ENCODE measurements at regions not wholly inside any gene's neighbourhood (a gene's known extent, or its start where the extent isn't known, plus 50 kb on each side); places are given as distances from the start of the nearest gene placed in this dataset.

GRCh38 chr3:162073422-162073975 lies 576.9 kb downstream of the OTOL1 start:
- Mint-ChIP-seq H3K27ac (no peak overlapping the region), H3K9me3 (no peaks in the 10 kb centered on the region), H3K4me1 (ENCODE audit: unreplicated experiment) (no peaks in the 10 kb centered on the region), H3K4me3 (no peak overlapping the region), H3K36me3 (no peaks in the 10 kb centered on the region), H3K27me3 (peaks cover 3% of the 10 kb centered on the region)
- no peak for TF ChIP-seq CTCF (conservative IDR thresholded peaks at IDR 0.05)
- no peak for DNase-seq (ENCODE audit: extremely low spot score, unreplicated experiment)

- TF ChIP-seq CTCF (conservative IDR thresholded peaks at IDR 0.05): no peak
- H3K36me3 Mint-ChIP-seq: no peaks in the 10 kb centered on the region
- H3K4me3 Mint-ChIP-seq: no peak overlapping the region
- H3K27me3 Mint-ChIP-seq: peaks cover 3% of the 10 kb centered on the region
- H3K9me3 Mint-ChIP-seq: no peaks in the 10 kb centered on the region
- H3K4me1 Mint-ChIP-seq (ENCODE audit: unreplicated experiment): no peaks in the 10 kb centered on the region
- H3K27ac Mint-ChIP-seq: no peak overlapping the region
- no peak for DNase-seq (ENCODE audit: extremely low spot score, unreplicated experiment)
Measured at GRCh38 chr3:162077108-162077507, 580.5 kb downstream of the OTOL1 start.

- Mint-ChIP-seq H3K27me3 (no peaks in the 10 kb centered on the region), H3K9me3 (no peaks in the 10 kb centered on the region), H3K27ac (no peak overlapping the region), H3K36me3 (no peaks in the 10 kb centered on the region), H3K4me1 (ENCODE audit: unreplicated experiment) (no peaks in the 10 kb centered on the region), H3K4me3 (no peak overlapping the region)
- TF ChIP-seq CTCF (conservative IDR thresholded peaks at IDR 0.05): no peak
- DNase-seq (ENCODE audit: extremely low spot score, unreplicated experiment): no peak
Measured at GRCh38 chr3:162082516-162082915, 585.9 kb downstream of the OTOL1 start.

GRCh38 chr3:162087361-162087760 lies 590.8 kb downstream of the OTOL1 start:
- H3K36me3 Mint-ChIP-seq: no peaks in the 10 kb centered on the region
- H3K9me3 Mint-ChIP-seq: peaks cover 4% of the 10 kb centered on the region

GRCh38 chr3:162092751-162093150 lies 596.1 kb downstream of the OTOL1 start:
- Mint-ChIP-seq H3K4me1 (ENCODE audit: unreplicated experiment) (no peaks in the 10 kb centered on the region), H3K4me3 (no peak overlapping the region), H3K36me3 (no peaks in the 10 kb centered on the region), H3K27ac (no peak overlapping the region), H3K9me3 (peaks cover 4% of the 10 kb centered on the region), H3K27me3 (peaks cover 9% of the 10 kb centered on the region)
- DNase-seq (ENCODE audit: extremely low spot score, unreplicated experiment): no peak
- no peak for TF ChIP-seq CTCF (conservative IDR thresholded peaks at IDR 0.05)

More at GRCh38 chr3:162087361-162087760, 590.8 kb downstream of the OTOL1 start:
- Mint-ChIP-seq H3K27ac (no peak overlapping the region), H3K27me3 (peaks cover 3% of the 10 kb centered on the region), H3K4me1 (ENCODE audit: unreplicated experiment) (no peaks in the 10 kb centered on the region), H3K4me3 (no peak overlapping the region)
- no peak for TF ChIP-seq CTCF (conservative IDR thresholded peaks at IDR 0.05)
- no peak for DNase-seq (ENCODE audit: extremely low spot score, unreplicated experiment)

- no peak for DNase-seq (ENCODE audit: extremely low spot score, unreplicated experiment)
- peaks cover 4% of the 10 kb centered on the region for H3K9me3 Mint-ChIP-seq
- TF ChIP-seq CTCF (conservative IDR thresholded peaks at IDR 0.05): no peak
- peaks cover 12% of the 10 kb centered on the region for H3K27me3 Mint-ChIP-seq
- H3K4me3 Mint-ChIP-seq: no peak overlapping the region
- no peaks in the 10 kb centered on the region for H3K36me3 Mint-ChIP-seq
- no peak overlapping the region for H3K27ac Mint-ChIP-seq
- no peaks in the 10 kb centered on the region for H3K4me1 Mint-ChIP-seq (ENCODE audit: unreplicated experiment)
Measured at GRCh38 chr3:162094301-162094700, 597.7 kb downstream of the OTOL1 start.

All from type B pancreatic cell (in vitro differentiated cells).